ENCODE measurements at regions not wholly inside any gene's neighbourhood (a gene's known extent, or its start where the extent isn't known, plus 50 kb on each side); places are given as distances from the start of the nearest gene placed in this dataset.

- ChIA-PET CTCF (ENCODE audit: partially characterized antibody) (no interaction called here), POLR2A (ENCODE audit: partially characterized antibody) (no interaction called here)
- no peaks in the 10 kb centered on the region for H3K27me3 ChIP-seq (ENCODE audit: insufficient read depth, low read length)
- H3K4me1 ChIP-seq (ENCODE audit: insufficient read depth, low read length): no peaks in the 10 kb centered on the region
- H3K36me3 Mint-ChIP-seq: no peaks in the 10 kb centered on the region
- H3K27me3 Mint-ChIP-seq: peaks cover 0 to 1% of the 10 kb centered on the region in 2 donors
- peaks cover 0 to 12% (median 0%) of the 10 kb centered on the region in 8 donors for H3K9me3 Mint-ChIP-seq
- no peaks in the 10 kb centered on the region for H3K36me3 ChIP-seq (ENCODE audit: insufficient read depth, low read length)
- H3K4me1 Mint-ChIP-seq: no peaks in the 10 kb centered on the region
- H3K4me3 ChIP-seq (ENCODE audit: low read length in 2 of 2): no peak overlapping the region
- no peaks in the 10 kb centered on the region for H3K9me3 ChIP-seq (ENCODE audit: control insufficient read depth in 1 of 2, low read length in 2 of 2)
- H3K4me3 Mint-ChIP-seq: no peak overlapping the region
- H3K27ac ChIP-seq (ENCODE audit: low read depth, low read length): no peak overlapping the region
- intact Hi-C loops (cut with micrococcal nuclease): no loop called here
- no peak overlapping the region for H3K27ac Mint-ChIP-seq
- DNase-seq: no peak
Measured at GRCh38 chr6:55675941-55676340, 96.9 kb upstream of the HMGCLL1 start.

- Histone ChIP-seq H3K4me1 (ENCODE audit: insufficient read depth, low read length) (no peaks in the 10 kb centered on the region), H3K4me3 (ENCODE audit: low read length in 2 of 2) (no peak overlapping the region), H3K27ac (ENCODE audit: low read depth, low read length) (no peak overlapping the region), H3K36me3 (ENCODE audit: insufficient read depth, low read length) (no peaks in the 10 kb centered on the region), H3K9me3 (ENCODE audit: control insufficient read depth in 1 of 2, low read length in 2 of 2) (no peaks in the 10 kb centered on the region), H3K27me3 (ENCODE audit: insufficient read depth, low read length) (no peaks in the 10 kb centered on the region)
- DNase-seq: no peak
- ChIA-PET POLR2A (ENCODE audit: partially characterized antibody) (no interaction called here), CTCF (ENCODE audit: partially characterized antibody) (no interaction called here)
- Mint-ChIP-seq H3K4me1 (no peaks in the 10 kb centered on the region), H3K27ac (no peak overlapping the region), H3K4me3 (no peak overlapping the region), H3K9me3 (peaks cover 0 to 12% (median 1%) of the 10 kb centered on the region in 8 donors), H3K27me3 (peaks cover 0 to 1% of the 10 kb centered on the region in 2 donors), H3K36me3 (no peaks in the 10 kb centered on the region)
- intact Hi-C loops (cut with micrococcal nuclease): no loop called here
Measured at GRCh38 chr6:55674672-55675071, 95.7 kb upstream of the HMGCLL1 start.

- no peak overlapping the region for H3K4me3 Mint-ChIP-seq
- H3K27ac Mint-ChIP-seq: no peak overlapping the region
- Histone ChIP-seq H3K27ac (ENCODE audit: low read depth, low read length) (no peak overlapping the region), H3K36me3 (ENCODE audit: insufficient read depth, low read length) (no peaks in the 10 kb centered on the region), H3K4me1 (ENCODE audit: insufficient read depth, low read length) (no peaks in the 10 kb centered on the region), H3K9me3 (ENCODE audit: control insufficient read depth in 1 of 2, low read length in 2 of 2) (no peaks in the 10 kb centered on the region), H3K4me3 (ENCODE audit: low read length in 2 of 2) (no peak overlapping the region), H3K27me3 (ENCODE audit: insufficient read depth, low read length) (no peaks in the 10 kb centered on the region)
- peaks cover 0 to 6% (median 3%) of the 10 kb centered on the region in 8 donors for H3K9me3 Mint-ChIP-seq
- intact Hi-C loops (cut with micrococcal nuclease): no loop called here
- no peaks in the 10 kb centered on the region for H3K36me3 Mint-ChIP-seq
- ChIA-PET CTCF (ENCODE audit: partially characterized antibody) (no interaction called here), POLR2A (ENCODE audit: partially characterized antibody) (no interaction called here)
- DNase-seq: no peak
- H3K27me3 Mint-ChIP-seq: no peaks in the 10 kb centered on the region
- H3K4me1 Mint-ChIP-seq: no peaks in the 10 kb centered on the region
Measured at GRCh38 chr6:55670850-55671413, 91.9 kb upstream of the HMGCLL1 start.

- Mint-ChIP-seq H3K9me3 (peaks cover 0 to 10% (median 5%) of the 10 kb centered on the region in 8 donors), H3K27ac (no peak overlapping the region), H3K27me3 (no peaks in the 10 kb centered on the region), H3K4me1 (no peaks in the 10 kb centered on the region), H3K4me3 (no peak overlapping the region), H3K36me3 (no peaks in the 10 kb centered on the region)
- H3K36me3 ChIP-seq (ENCODE audit: insufficient read depth, low read length): no peaks in the 10 kb centered on the region
- no peak overlapping the region for H3K4me3 ChIP-seq (ENCODE audit: low read length in 2 of 2)
- H3K27ac ChIP-seq (ENCODE audit: low read depth, low read length): no peak overlapping the region
- no peaks in the 10 kb centered on the region for H3K4me1 ChIP-seq (ENCODE audit: insufficient read depth, low read length)
- no peaks in the 10 kb centered on the region for H3K27me3 ChIP-seq (ENCODE audit: insufficient read depth, low read length)
- DNase-seq: no peak
- ChIA-PET CTCF (ENCODE audit: partially characterized antibody) (no interaction called here), POLR2A (ENCODE audit: partially characterized antibody) (no interaction called here)
- intact Hi-C loops (cut with micrococcal nuclease): no loop called here
- no peaks in the 10 kb centered on the region for H3K9me3 ChIP-seq (ENCODE audit: control insufficient read depth in 1 of 2, low read length in 2 of 2)
Measured at GRCh38 chr6:55669028-55669427, 90.0 kb upstream of the HMGCLL1 start.

- Mint-ChIP-seq H3K4me1 (no peaks in the 10 kb centered on the region), H3K9me3 (peaks cover 0 to 15% (median 5%) of the 10 kb centered on the region in 8 donors), H3K27ac (no peak overlapping the region), H3K27me3 (no peaks in the 10 kb centered on the region), H3K36me3 (no peaks in the 10 kb centered on the region), H3K4me3 (no peak overlapping the region)
- Histone ChIP-seq H3K27me3 (ENCODE audit: insufficient read depth, low read length) (no peaks in the 10 kb centered on the region), H3K9me3 (ENCODE audit: control insufficient read depth in 1 of 2, low read length in 2 of 2) (no peaks in the 10 kb centered on the region), H3K36me3 (ENCODE audit: insufficient read depth, low read length) (no peaks in the 10 kb centered on the region), H3K27ac (ENCODE audit: low read depth, low read length) (no peak overlapping the region), H3K4me1 (ENCODE audit: insufficient read depth, low read length) (no peaks in the 10 kb centered on the region), H3K4me3 (ENCODE audit: low read length in 2 of 2) (no peak overlapping the region)
- no peak for DNase-seq
- ChIA-PET POLR2A (ENCODE audit: partially characterized antibody) (no interaction called here), CTCF (ENCODE audit: partially characterized antibody) (no interaction called here)
- intact Hi-C loops (cut with micrococcal nuclease): no loop called here
Measured at GRCh38 chr6:55668591-55668990, 89.6 kb upstream of the HMGCLL1 start.

- no peak overlapping the region for H3K27ac Mint-ChIP-seq
- CTCF ChIA-PET (ENCODE audit: partially characterized antibody): no interaction called here
- no peak for DNase-seq
Measured at GRCh38 chr6:55667341-55667740, 88.3 kb upstream of the HMGCLL1 start.

GRCh38 chr6:55666606-55667225, 87.7 kb upstream of the HMGCLL1 start:
- Mint-ChIP-seq H3K27me3 (no peaks in the 10 kb centered on the region), H3K27ac (no peak overlapping the region), H3K9me3 (peaks cover 6 to 25% (median 11%) of the 10 kb centered on the region in 8 donors), H3K36me3 (no peaks in the 10 kb centered on the region), H3K4me3 (no peak overlapping the region), H3K4me1 (no peaks in the 10 kb centered on the region)
- CTCF ChIA-PET (ENCODE audit: partially characterized antibody): no interaction called here
- no peak overlapping the region for H3K27ac ChIP-seq (ENCODE audit: low read depth, low read length)
- H3K36me3 ChIP-seq (ENCODE audit: insufficient read depth, low read length): no peaks in the 10 kb centered on the region
- POLR2A ChIA-PET (ENCODE audit: partially characterized antibody): no interaction called here
- no peaks in the 10 kb centered on the region for H3K27me3 ChIP-seq (ENCODE audit: insufficient read depth, low read length)
- no peaks in the 10 kb centered on the region for H3K9me3 ChIP-seq (ENCODE audit: control insufficient read depth in 1 of 2, low read length in 2 of 2)
- no peak overlapping the region for H3K4me3 ChIP-seq (ENCODE audit: low read length in 2 of 2)
- DNase-seq: no peak
- H3K4me1 ChIP-seq (ENCODE audit: insufficient read depth, low read length): no peaks in the 10 kb centered on the region
- intact Hi-C loops (cut with micrococcal nuclease): no loop called here

More at GRCh38 chr6:55667341-55667740, 88.3 kb upstream of the HMGCLL1 start:
- H3K27ac ChIP-seq (ENCODE audit: low read depth, low read length): no peak overlapping the region
- Mint-ChIP-seq H3K9me3 (peaks cover 0 to 21% (median 11%) of the 10 kb centered on the region in 8 donors), H3K27me3 (no peaks in the 10 kb centered on the region), H3K4me1 (no peaks in the 10 kb centered on the region), H3K4me3 (no peak overlapping the region), H3K36me3 (no peaks in the 10 kb centered on the region)
- no peaks in the 10 kb centered on the region for H3K36me3 ChIP-seq (ENCODE audit: insufficient read depth, low read length)
- H3K4me3 ChIP-seq (ENCODE audit: low read length in 2 of 2): no peak overlapping the region
- H3K4me1 ChIP-seq (ENCODE audit: insufficient read depth, low read length): no peaks in the 10 kb centered on the region
- no peaks in the 10 kb centered on the region for H3K27me3 ChIP-seq (ENCODE audit: insufficient read depth, low read length)
- intact Hi-C loops (cut with micrococcal nuclease): no loop called here
- H3K9me3 ChIP-seq (ENCODE audit: control insufficient read depth in 1 of 2, low read length in 2 of 2): no peaks in the 10 kb centered on the region
- POLR2A ChIA-PET (ENCODE audit: partially characterized antibody): no interaction called here
